GM19463 (cell line): ENCODE measurements at regions not wholly inside any gene's neighbourhood (a gene's known extent, or its start where the extent isn't known, plus 50 kb on each side); places are given as distances from the start of the nearest gene placed in this dataset.
"Not testable (repeated sequence)": the region's sequence is repeated elsewhere in the genome, so short reads cannot be mapped to it uniquely, and the experiment has no call there.

Experiments
- ATAC-seq: cut with Tn5 transposase; IDR thresholded peaks from one replicate; pipeline ENCODE4 v1.9.1; 2021; ENCODE audit warnings: mild to moderate bottlenecking, moderate library complexity; ENCODE audit not compliant: unreplicated experiment

- not testable (repeated sequence) for ATAC-seq
Observed at GRCh38 chr12:87194389-87194788, 834.8 kb downstream of the C12orf50 start.

DNA sequence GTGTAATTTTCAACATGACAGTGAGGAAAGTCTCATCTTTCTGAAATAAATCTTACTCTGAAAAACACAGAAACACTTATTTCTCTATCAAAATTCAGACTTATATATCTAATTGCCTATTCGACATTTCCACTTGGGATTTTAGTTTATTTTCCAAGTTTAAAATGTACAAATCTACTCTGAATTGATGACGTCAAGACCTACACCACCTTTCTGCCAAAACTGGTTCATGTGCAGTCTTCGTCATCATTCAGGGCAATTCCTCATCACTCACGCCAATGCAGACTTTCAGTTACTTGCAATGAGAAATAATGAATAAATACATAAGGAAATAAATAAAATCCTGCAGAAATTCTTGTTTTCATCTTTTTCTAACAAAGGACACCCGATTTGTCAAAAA is 843.8 kb downstream of the C12orf50 start:
- no peak for ATAC-seq

- no peak for ATAC-seq
Observed at GRCh38 chr12:87182696-87183233, 846.4 kb downstream of the C12orf50 start.

- ATAC-seq, result no peak
Observed at GRCh38 chr12:87171356-87171755, 857.8 kb downstream of the C12orf50 start.

DNA sequence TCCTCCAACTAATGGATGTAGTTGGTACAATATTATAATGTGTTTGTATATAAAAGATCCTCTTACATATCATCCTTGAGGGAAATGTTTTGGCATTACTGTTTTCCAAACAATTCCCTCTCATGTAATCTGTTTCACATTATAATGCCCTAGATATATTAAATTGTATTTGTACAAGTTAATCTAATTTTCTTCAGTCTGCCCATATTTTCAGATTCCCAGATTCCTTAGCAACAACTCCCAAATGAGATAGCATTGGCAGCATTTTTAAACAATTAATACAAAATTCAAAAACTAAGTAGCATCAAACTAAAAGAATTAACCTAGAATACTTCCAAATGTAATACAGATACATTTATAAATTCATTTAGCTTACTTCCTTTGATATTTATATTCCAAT is 860.2 kb downstream of the C12orf50 start:
- no peak for ATAC-seq

DNA sequence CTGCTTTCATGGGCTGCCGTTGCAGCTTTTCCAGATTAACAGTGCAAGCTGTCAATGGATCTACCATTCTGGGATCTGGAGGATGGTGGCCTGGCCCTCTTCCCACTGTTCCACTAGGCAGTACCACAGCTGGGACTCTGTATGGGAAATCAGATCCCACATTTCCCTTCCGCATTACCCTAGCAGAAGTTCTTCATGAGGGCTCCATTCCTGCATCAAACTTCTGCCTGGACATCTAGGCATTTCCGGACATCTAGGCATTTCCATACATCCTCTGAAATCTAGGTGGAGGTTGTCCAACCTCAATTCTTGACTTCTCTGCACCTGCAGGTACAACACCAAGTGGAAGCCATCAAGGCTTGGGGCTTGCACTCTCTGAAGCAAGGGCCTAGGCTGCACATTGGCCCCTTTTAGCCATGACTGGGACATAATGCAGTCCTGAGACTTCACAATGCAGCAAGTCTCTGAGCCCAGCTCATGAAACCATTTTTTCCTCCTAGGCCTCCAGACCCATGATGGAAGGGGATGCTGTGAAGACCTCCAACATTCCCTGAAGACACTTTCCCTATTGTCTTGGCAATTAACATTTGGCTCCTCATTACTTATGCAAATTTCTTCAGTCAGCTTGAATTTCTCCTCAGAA is 863.3 kb downstream of the C12orf50 start:
- no peak for ATAC-seq

DNA sequence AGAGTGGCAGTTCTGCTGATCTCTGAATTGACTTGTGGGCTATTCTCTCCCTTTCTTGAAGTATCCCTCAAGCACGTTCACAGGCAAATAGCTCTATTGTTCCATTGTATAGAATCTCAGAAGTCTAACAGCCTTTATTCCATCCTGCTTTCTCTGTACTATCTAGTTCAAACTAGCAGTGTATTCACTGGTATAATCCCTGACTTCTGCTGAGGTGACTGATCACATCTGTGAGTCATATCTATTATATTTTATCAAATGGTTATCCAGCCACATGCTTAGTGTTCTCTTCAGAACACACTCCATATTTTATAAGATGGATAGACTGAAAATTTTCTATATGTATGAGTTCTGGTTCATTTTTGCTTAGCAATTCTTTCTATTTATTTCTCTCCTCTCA is 866.1 kb downstream of the C12orf50 start:
- no peak for ATAC-seq

DNA sequence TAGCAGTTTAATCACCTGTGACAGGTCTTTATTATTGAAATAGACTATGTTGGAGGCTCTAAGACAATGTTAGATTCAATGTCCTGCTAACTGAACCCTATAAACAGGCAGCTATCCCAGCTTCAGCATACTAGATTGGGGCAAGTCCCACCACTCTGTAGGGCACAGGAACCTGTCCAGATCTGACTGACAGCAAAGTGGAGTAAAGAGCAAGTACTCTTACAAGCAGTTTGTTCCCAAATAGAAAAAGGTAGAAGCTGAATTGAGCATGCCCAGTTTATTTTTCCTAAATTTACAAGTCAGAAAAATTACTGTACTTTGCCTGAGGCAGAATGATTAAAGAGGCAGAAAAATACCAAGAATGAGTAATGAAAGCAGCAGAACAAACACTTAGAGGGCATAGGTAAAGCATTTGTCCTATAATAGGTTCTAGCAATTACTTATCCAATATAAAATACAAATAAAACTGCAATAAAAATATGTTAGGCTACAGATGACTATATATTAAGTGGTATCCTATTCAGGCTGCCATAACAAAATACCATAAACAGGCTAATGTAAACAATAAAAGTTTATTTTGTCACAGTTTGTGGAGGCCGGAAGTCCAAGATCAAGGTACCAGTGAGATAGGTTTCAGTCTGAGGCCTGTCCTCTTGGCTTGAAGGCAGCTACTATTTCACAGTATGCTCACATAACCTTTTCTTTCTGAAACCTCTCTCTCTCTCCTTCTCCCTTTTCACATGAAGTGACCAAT is 868.2 kb downstream of the C12orf50 start:
- ATAC-seq, result no peak

DNA sequence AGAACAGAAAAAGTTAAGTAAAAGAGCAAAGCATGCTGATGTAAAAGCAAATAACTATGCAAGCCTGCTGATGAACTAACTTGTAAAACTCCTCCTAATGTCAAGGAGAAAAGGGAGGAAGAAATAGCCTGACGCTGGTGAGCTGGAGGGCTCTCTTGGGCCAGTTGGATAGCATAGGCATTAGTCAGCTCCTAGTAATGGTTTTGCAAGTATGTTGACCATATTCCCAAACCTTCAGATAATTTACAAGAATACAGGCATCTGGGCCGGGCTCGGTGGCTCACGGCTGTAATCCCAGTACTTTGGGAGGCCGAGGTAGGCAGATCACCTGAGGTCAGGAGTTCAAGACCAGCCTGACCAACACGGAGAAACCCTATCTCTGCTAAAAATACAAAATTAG is 871.4 kb downstream of the C12orf50 start:
- ATAC-seq, result no peak

- no peak for ATAC-seq
Observed at GRCh38 chr12:87155621-87156020, 873.6 kb downstream of the C12orf50 start.

- ATAC-seq, result no peak
Observed at GRCh38 chr12:87152841-87153528, 876.2 kb downstream of the C12orf50 start.

DNA sequence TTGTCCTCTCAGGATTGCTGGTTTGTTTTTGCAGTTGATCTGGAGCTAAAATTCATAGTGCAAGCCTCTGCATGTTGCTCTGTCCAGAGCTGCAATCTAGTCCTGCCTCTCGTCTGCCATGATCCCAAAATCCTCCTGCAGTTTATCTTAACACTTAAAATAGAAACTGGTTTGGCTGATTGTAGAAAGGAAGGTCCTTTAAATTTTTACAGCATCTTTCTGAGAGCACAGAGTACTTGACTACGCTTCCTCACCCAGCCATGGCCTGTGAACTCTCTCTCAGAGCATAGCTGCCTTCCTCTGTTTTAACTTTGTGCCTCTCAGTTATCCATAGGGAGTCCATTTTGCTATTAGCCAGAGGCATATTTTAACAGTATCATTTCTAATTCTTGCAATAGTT is 877.1 kb downstream of the C12orf50 start:
- no peak for ATAC-seq

DNA sequence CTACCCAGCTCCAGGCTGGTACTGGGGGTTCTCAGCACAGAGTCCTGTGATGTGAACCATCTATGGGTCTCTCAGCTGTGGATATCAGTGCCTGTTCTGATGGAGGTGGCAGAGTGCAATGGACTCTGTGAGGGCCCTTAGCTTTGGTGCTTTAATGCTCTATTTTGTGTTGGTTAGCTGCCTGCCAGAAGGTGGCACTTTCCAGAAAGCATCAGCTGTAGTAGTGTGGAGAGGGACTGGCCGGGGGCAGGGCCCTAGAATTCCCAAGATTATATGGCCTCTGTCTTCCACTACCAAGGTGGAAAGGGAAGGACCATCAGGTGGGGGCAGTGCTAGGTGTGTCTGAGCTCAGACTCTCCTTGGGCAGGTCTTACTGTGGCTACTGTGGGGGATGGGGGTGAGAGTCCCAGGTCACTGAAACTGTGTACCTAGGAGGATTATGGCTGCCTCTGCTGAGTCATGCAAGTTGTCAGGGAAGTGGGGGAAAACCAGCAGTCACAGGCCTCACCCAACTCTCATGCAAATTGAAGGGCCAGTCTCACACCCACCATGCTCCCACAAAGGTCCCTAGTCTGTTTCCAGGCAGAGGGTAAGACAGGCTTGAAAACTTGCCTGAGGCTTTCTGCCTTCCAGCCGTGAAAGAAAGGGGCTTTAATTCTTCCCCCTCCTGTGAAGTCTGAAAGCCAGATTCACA is 878.1 kb downstream of the C12orf50 start:
- peak; percentile 86 for ATAC-seq

GRCh38 chr12:87142342-87142741 is 886.2 kb upstream of the MGAT4C start:
- no peak for ATAC-seq

- no peak for ATAC-seq
Observed at GRCh38 chr12:87141091-87141490, 884.9 kb upstream of the MGAT4C start.

DNA sequence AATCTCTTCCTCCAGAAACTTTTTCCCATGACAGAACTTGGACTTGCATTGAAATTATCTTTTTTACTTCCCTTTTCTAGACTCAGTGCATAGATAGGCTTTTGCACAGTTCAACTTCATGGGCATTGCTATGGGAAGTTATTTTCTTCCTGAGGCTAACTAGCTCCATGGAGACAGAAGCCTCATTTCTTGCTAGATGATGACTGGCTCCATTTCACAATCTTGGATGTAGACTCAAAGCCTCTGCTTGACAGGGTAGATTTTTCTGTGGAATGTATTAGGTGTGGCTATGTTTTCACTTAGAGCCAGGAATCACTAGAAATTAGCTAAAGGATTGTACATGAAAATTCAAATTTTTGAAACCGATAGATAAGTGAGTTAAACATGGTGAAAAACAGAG is 884.1 kb upstream of the MGAT4C start:
- no peak for ATAC-seq

- no peak for ATAC-seq
Observed at GRCh38 chr12:87137220-87137619, 881.0 kb upstream of the MGAT4C start.

DNA sequence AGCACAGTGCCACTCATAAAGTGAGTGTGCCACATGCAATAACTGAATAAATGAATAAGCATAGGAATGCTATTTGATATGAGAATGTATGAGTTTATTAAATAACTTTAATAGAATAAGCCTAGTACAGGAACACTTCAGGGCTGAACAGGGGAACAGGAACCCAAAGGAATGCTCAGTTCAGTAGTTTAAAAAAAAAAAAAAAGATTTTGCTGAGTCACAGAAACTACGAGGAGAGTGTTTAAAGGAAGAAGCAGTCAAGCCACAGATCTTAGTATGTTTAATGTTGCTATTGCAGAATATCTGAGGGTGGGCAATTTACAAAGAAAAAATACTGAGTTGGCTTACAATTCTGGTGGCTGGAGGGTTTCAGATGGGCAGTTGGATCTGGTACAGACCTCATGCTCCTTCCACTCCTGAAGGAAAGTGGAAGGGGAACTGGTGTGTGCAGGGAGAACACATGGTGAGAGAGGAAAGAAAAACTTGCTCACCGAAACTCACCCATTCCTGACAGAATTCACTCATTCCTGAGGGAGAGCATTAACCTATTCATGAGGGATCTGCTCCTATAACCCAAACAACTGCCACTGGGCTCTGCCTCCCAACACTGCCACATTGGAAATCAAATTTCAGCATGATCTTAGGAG is 880.3 kb upstream of the MGAT4C start:
- no peak for ATAC-seq

DNA sequence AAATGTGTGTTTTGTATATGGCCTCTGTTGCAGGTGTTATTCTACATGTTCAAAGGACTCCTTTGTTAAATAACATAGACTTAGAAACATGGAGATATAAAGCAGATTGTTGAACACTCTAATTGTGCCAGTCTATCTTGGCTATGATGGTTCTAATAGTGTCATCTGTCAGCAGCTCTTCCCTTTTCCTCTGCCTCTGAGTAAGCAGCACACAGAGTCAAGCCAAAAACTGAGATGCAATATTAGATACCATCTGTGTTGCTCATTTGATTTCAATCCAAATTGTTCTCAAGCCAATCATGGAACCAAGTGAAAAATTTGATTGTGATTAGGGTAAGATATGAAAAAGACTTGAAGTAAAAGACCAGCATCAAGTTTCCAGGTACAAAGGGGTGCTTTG is 871.1 kb upstream of the MGAT4C start:
- ATAC-seq, result no peak

- no peak for ATAC-seq
Observed at GRCh38 chr12:87121896-87122295, 865.7 kb upstream of the MGAT4C start.

- no peak for ATAC-seq
Observed at GRCh38 chr12:87120440-87120839, 864.2 kb upstream of the MGAT4C start.
